NCI-H748 treated with DMSO at 0.1 percent for 48 hours (cell line): ENCODE measurements at regions not wholly inside any gene's neighbourhood (a gene's known extent, or its start where the extent isn't known, plus 50 kb on each side); places are given as distances from the start of the nearest gene placed in this dataset.
A peak's percentile ranks its signal among the peaks of the same experiment; 100 is the strongest.
"Not testable (repeated sequence)": the region's sequence is repeated elsewhere in the genome, so short reads cannot be mapped to it uniquely, and the experiment has no call there.

Source experiments
- DNase-seq: peaks from one replicate; lab custom pipeline; 2025; lab: John Stamatoyannopoulos, UW

DNA sequence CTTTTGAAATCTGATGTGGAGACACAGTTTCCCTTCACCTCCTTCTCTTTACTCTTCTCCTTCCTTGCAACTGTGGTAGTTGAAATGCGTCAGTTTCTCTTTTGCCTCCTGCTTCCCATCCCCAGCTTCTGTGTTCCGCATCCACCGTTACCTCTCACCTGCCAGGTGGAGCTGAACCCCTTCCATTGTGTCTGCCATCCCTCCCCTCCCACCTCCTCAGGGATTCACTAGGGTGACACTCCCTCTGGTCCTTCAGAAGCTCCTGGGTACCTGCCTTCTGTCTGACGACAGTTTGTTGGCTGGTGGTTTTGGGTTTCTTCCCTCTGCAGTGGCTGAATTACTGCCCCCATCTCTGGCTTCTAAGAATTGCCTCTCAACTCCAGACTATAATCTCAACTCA lies 132.1 kb downstream of the SLC24A2 start:
- no peak for DNase-seq

DNA sequence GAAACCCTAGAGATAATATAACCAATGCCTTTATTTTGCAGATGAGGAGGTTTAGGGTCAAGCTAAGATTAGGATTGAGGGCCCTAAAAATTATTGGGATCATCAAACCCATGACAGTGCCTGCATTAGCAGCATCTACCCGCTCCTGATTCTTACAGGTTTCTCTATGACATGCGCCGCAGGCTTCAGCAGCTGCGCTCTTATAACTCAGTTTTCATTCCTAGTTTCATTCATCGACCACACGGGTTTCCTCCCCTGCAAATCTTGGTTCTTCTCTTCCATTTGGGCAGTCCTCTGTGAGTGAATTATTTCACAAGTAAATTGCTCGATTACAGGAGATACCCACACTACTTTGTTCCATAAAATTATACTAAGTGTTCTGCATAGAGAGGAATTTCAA lies 137.2 kb downstream of the SLC24A2 start:
- DNase-seq: no peak

DNA sequence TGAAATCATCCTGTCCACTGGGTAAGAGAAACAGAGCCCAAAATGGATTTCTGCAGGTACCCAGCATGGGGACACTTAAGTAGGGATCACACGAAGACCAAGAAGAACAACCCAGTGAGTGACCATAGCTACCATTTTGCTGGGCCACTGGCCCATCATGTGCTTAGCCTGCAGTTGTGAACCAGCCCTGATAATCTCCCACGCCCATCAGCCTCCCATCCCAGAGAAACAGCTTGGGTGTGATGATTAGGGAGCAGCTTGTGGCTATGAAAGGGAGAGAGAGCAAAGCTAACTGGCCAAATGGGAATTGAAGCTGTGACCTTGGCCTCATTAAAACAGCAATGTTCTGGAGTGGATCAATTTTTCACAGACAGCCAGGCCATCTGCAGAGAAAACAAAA lies 138.5 kb downstream of the SLC24A2 start:
- no peak for DNase-seq

- no peak for DNase-seq
These were observed 139.3 kb downstream of the SLC24A2 start for GRCh38 chr9:19649336-19650041.

DNA sequence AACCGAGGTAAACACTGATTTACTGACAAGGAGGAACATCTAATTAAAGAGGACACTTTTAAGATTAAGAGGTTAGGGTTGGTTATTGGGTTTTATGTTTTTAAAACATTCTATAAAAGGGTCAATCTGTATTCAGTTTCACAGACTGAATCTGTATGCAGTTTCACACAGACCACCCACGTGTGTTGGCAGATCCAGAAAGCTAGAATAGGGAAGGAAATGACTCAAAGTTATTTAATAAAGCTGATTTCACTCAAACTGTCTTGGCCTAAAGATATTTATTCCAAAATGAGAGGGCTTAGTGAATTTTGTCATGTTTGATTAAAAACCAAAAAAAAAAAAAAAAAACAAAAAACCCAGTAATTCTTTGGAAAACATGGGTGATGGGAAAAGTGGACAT lies 140.2 kb downstream of the SLC24A2 start:
- DNase-seq: no peak

GRCh38 chr9:19643875-19644274 lies 145.0 kb downstream of the SLC24A2 start:
- no peak for DNase-seq

- no peak for DNase-seq
These were observed 146.6 kb downstream of the SLC24A2 start for GRCh38 chr9:19642256-19642655.

GRCh38 chr9:19641046-19641445 lies 147.8 kb downstream of the SLC24A2 start:
- DNase-seq: no peak

DNA sequence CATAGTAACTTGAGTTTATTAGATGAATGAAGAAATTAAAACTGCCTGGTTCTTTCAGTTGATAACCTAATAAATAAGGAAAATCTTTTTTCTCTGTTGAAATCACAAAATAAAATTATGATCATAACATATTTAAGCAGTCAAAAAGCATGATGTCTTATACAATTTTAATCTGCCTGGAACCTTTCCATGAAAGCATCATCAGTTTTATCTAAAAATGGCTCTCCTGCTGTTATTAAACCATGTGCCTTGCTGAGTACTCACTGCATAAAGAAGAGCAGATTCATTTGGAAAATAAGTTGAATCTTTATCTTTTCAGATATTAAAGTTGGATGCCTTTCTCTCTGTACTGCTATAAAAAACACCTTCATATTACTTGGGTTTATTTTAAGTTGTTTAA lies 148.8 kb downstream of the SLC24A2 start:
- DNase-seq: no peak

GRCh38 chr9:19637084-19637483 lies 151.8 kb downstream of the SLC24A2 start:
- no peak for DNase-seq

- DNase-seq: no peak
These were observed 154.0 kb downstream of the SLC24A2 start for GRCh38 chr9:19634881-19635280.

DNA sequence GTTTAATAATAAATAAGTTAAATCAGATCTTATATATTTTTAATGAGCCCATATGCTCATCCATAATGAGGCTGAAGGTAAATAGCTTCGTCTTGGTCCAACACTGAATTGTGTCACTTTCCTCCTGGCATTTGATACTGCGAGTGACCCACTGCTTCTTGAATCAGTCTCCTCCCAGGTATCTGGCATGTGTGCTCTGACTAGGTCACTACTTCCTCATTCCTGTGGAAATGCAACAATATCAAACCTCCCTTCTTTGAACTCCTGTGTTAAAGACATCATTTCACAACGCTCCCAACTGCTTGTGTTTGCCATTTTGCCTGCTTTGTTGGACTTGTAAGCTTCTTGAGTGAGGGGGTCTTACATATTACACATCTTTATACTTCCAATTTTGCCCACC lies 157.7 kb downstream of the SLC24A2 start:
- DNase-seq: no peak

DNA sequence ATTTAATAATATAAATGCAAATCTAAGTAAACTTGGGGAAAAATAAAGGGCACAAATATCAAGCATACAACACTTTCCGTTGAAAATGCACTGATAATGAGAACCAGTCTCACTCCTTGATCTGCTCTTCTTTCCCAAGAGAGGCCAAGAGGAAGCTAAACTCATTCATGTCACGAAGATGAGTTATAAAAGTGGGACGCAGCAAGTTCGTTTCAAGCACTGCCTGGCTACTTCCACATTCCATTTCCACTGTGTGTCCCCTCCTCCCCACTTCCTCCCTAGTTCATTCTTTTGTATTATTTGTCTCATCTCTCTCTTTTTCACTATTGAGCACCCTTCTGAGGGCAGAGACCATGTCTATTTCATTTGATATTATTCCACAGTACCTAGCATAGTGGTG lies 158.1 kb downstream of the SLC24A2 start:
- no peak for DNase-seq

GRCh38 chr9:19629488-19629887 lies 159.3 kb downstream of the SLC24A2 start:
- DNase-seq: no peak

GRCh38 chr9:19625426-19625825 lies 163.4 kb downstream of the SLC24A2 start:
- not testable (repeated sequence) for DNase-seq

DNA sequence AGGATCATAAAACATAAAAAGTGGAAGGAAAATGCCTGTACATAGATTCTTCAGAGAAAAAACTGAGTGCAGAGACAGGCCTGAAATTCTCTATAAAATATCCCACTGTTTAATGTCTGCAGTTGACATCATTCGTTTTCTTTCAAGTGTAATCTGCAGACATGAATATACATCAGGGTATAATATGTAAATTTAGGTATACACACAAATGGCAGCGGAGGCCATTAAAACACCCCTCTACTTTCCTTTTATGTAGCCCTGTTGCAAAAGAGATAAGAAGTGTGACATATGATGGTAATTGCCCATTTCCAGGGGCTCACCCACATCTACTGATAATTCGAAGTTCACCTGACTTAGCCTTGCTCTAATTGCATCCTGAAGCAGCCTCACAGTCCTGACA lies 164.3 kb downstream of the SLC24A2 start:
- DNase-seq: no peak

- no peak for DNase-seq
These were observed 164.9 kb downstream of the SLC24A2 start for GRCh38 chr9:19623941-19624340.

DNA sequence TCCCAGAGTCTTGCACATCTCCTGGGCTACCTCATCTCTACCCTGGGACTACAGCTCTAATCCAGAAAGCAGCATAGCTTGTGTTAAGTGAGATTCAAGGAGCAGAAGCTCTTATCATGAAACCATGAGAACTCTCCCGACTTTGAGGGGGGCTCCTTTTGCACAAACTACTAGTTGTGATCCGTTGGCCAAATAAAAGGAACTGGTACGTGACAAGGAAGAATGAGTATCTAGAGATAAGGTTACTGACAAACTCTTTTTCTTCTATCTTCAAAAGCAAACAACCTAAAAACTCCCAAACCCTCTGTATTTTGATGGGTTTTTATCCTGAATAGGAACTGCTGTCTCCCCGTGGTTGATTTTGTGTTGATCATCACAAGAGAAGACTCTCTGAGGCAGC lies 168.5 kb downstream of the SLC24A2 start:
- no peak for DNase-seq

- DNase-seq: no peak
These were observed 169.6 kb downstream of the SLC24A2 start for GRCh38 chr9:19619221-19619620.

- peak; percentile 40 for DNase-seq
These were observed 170.0 kb downstream of the SLC24A2 start for GRCh38 chr9:19618816-19619215.

DNA sequence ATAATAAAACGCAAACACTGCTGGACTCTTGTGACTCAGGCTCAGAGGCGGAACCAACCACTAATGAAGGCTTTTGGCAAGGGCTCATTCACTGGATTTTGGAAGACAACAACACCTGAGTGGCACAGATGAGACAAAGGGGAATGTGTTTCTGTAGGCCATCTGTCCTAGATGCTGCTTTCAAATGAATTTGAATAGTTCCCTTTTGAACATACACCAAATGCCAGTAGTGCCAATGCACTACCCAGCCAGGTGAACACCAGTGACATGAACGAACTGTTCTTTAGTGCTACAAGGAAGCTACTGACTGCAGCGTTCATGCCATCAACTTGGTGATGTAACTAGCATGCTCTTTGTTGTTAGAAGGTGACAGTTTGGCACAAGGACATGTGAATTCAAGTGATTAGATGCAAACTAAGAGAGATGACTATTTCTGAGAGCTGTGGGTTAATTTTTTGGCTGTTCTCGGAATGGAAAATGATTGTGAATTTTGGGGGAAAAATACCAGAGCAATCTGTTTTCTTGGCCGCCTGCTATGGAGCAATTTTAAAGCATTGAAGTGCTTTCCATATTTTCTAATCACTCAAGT lies 173.7 kb downstream of the SLC24A2 start:
- no peak for DNase-seq

DNA sequence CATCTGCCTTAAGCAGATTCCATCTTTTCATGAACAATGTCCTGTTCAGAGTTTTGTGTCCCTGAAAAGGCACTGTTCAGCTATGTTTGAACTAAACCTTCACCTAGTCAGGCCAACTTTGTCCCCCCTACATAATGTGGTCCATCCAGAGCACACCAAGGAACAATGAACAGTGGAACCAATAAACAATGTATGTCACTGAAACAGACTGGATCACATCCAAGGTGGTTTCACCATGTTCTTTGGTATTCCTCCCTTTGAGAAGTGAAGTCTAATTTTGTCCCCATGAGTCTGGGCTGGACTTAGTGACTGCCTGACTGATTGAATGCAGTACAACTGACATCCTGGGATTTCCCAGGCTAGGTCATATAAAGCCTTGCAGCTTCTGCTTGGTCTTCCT lies 174.5 kb downstream of the SLC24A2 start:
- DNase-seq: no peak

DNA sequence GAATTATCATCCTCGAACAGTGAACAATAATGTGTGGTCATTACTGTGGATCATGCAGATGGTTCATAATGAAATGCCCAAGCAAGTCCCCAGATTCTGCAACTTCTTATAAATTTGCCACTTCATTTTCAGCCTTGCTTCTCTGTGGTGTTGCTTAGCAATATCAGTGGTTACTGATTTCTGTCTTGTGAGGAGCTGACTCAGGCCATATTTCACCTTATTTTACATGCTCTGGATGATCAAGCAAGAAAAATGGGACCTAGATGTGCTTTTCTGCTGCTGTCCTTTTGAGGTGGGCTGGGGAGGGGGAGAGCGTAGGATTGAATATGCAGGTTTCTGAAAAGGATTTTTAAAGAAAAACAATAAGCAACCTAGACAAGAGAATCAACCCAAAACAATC lies 188.3 kb downstream of the SLC24A2 start:
- no peak for DNase-seq

DNA sequence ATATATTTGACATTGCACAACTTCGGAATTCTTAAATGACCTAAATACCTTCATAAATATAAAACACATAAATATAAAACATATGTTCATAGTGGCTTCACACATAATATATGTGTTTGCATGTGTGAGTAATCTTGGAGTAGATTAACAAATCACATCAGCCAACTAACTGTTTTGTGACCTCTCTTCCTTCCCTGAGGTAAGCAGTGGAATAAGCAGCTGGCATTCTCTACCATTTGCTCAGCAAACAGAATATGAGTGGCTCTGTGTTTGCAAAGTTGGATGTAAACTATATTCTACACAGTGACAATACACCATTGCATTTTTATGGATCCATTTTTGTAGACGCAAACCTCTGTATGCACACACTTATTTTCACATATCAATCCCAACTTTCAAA lies 189.9 kb downstream of the ACER2 start:
- no peak for DNase-seq
